Osteocyte (in vitro differentiated cells): ENCODE measurements at regions not wholly inside any gene's neighbourhood (a gene's known extent, or its start where the extent isn't known, plus 50 kb on each side); places are given as distances from the start of the nearest gene placed in this dataset.
"Not testable (repeated sequence)": the region's sequence is repeated elsewhere in the genome, so short reads cannot be mapped to it uniquely, and the experiment has no call there.

Source experiments
- DNase-seq: peaks from one replicate; pipeline ENCODE4 v3.0.0; 2021; ENCODE audit warnings: mixed read lengths; ENCODE audit not compliant: unreplicated experiment; ENCODE audit errors: extremely low spot score
- H3K27ac Mint-ChIP-seq: one replicate; pipeline ENCODE4 v1.8.0; 2021; ENCODE audit warnings: mild to moderate bottlenecking, mixed read lengths; ENCODE audit not compliant: unreplicated experiment
- H3K27me3 Mint-ChIP-seq: one replicate; pipeline ENCODE4 v1.8.0; 2021; ENCODE audit warnings: mixed read lengths; ENCODE audit not compliant: unreplicated experiment
- H3K36me3 Mint-ChIP-seq: one replicate; pipeline ENCODE4 v1.8.0; 2021; ENCODE audit warnings: mixed read lengths; ENCODE audit not compliant: unreplicated experiment
- H3K4me1 Mint-ChIP-seq: one replicate; pipeline ENCODE4 v1.8.0; 2021; ENCODE audit warnings: mixed read lengths; ENCODE audit not compliant: unreplicated experiment
- H3K4me3 Mint-ChIP-seq: one replicate; pipeline ENCODE4 v1.8.0; 2021; ENCODE audit warnings: mild to moderate bottlenecking, moderate library complexity, mixed read lengths; ENCODE audit not compliant: unreplicated experiment
- H3K9me3 Mint-ChIP-seq: one replicate; pipeline ENCODE4 v1.8.0; 2021; ENCODE audit warnings: mixed read lengths; ENCODE audit not compliant: unreplicated experiment
- CTCF ChIP-seq: fragments of 200-600 bp; sonication (generic); IDR thresholded peaks from 2 replicates; pipeline ENCODE4 v1.5.0; 2021; ENCODE audit warnings: antibody characterized with exemption, mild to moderate bottlenecking, moderate library complexity

- no peak for TF ChIP-seq CTCF
- Mint-ChIP-seq H3K4me3 (no peak overlapping the region), H3K9me3 (peaks cover 6% of the 10 kb centered on the region), H3K4me1 (peaks cover 5% of the 10 kb centered on the region), H3K27ac (peak overlapping the region; percentile 8), H3K27me3 (no peaks in the 10 kb centered on the region), H3K36me3 (no peaks in the 10 kb centered on the region)
- no peak for DNase-seq
Measured at GRCh38 chr15:93358166-93359059, 269.4 kb upstream of the RGMA start.

DNA sequence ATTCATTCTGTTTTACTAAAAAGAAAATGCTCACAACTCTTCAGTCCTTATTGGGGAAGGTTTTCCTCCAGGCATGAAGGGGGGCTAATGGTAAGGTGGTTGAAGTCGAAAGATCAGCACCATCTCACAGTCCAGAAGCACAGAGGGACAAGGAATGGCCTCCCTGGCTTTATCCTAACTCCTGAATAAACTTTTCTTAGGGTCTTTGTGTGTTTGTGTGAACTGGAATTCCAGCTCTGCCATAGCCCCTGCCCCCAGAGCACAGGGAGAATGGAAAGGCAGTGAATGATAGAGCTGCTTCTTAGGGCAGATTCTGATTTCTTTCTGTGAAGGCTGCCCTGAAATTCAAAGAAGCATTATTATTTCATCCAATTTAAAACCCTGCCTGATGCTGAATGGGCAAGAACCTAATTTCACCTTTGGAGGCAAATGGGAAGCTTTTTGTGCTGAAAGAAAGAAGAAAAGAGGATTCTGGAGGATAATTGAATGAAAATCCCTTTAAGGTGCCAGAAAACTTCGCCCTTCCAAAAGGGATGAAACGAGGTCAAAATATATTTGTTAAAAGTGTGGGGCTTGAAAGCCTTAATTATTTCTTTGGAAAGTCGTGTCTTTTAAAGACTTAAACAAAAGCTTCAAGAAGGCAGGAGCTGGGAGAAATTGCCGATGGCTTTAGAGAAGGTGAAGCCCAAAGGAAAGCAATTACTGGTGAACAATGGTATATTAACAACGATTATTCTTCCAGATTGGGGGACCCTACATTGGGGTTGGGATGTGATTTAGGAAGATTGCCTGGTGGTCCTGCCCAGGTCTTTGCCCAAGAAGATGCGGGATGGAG is 259.9 kb upstream of the RGMA start:
- Mint-ChIP-seq H3K27ac (no peak overlapping the region), H3K4me1 (no peaks in the 10 kb centered on the region), H3K4me3 (no peak overlapping the region), H3K36me3 (no peaks in the 10 kb centered on the region), H3K27me3 (no peaks in the 10 kb centered on the region), H3K9me3 (no peaks in the 10 kb centered on the region)
- DNase-seq: no peak
- no peak for TF ChIP-seq CTCF

DNA sequence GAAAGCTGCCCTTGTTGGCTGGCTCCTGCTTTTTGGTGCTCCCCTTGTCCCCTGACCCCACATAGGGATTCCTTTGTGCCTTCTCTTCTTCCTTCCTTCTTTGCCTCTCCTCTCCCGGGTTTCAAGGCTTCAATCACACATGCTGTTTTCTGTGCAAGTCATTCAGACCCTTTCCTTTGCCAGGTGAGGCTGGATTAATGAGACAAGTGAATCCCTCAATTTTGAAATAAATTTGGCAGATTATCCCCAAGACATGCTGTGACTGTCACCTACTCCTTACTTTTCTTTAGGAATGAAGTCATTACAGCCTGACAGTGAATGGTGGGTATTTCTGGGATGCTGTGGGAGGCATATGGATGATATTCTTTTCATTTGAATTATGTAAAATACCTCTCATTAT is 259.0 kb upstream of the RGMA start:
- H3K27ac Mint-ChIP-seq: no peak overlapping the region

DNA sequence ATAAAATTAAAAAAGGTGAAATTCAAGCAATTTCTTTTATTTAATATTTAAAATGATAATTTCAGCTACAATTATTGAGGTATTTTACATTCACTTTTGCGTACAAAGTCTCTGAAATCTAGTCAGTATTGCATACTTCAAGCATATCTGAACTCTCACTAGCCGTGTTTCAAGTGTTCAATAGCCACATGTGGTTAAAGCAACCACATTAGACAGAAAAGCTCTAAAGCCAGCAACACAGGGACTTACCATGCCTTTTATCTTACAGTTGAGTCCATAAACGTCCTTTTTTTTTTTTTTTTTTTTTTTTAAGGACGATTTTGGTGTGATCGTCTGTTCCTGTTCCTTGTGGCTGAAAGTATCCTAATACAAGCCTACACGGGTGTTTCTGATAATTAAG is 257.0 kb upstream of the RGMA start:
- Mint-ChIP-seq H3K27ac (no peak overlapping the region), H3K9me3 (no peaks in the 10 kb centered on the region), H3K36me3 (no peaks in the 10 kb centered on the region), H3K4me1 (no peaks in the 10 kb centered on the region), H3K4me3 (no peak overlapping the region), H3K27me3 (no peaks in the 10 kb centered on the region)
- no peak for TF ChIP-seq CTCF
- DNase-seq: no peak

More for the DNA sequence above, 259.0 kb upstream of the RGMA start:
- no peak for TF ChIP-seq CTCF
- DNase-seq: no peak
- H3K9me3 Mint-ChIP-seq: no peaks in the 10 kb centered on the region
- H3K4me3 Mint-ChIP-seq: no peak overlapping the region
- H3K36me3 Mint-ChIP-seq: no peaks in the 10 kb centered on the region
- no peaks in the 10 kb centered on the region for H3K27me3 Mint-ChIP-seq
- H3K4me1 Mint-ChIP-seq: no peaks in the 10 kb centered on the region

DNA sequence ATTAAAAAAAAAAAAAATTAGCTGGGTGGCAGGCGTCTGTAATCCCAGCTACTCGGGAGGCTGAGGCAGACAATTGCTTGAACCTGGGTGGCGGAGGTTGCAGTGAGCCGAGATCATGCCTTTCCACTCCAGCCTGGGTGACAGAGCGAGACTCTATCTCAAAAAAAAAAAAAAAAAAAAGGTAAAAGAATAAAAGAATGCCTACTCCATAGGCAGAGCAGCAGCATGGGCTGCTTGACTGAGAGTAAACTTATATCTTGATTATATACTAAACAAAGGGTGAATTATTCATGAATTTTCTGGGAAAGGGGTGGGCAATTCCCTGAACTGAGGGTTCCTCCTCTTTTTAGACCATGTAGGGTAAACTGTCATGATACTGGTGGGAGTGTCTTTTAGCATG is 254.4 kb upstream of the RGMA start:
- H3K27me3 Mint-ChIP-seq, H3K27ac Mint-ChIP-seq, H3K36me3 Mint-ChIP-seq, H3K4me1 Mint-ChIP-seq, DNase-seq, H3K9me3 Mint-ChIP-seq, H3K4me3 Mint-ChIP-seq: not testable (repeated sequence)
